Adipocyte (in vitro differentiated cells): ENCODE measurements at regions not wholly inside any gene's neighbourhood (a gene's known extent, or its start where the extent isn't known, plus 50 kb on each side); places are given as distances from the start of the nearest gene placed in this dataset.
A peak's percentile ranks its signal among the peaks of the same experiment; 100 is the strongest.

Experiments
- DNase-seq: peaks from one replicate; pipeline ENCODE4 v3.0.0-alpha.2; 2015; ENCODE audit warnings: low read depth
- H3K27me3 ChIP-seq: replicated peaks from 2 replicates; pipeline ENCODE4 v1.7.0; 2013; ENCODE audit warnings: mild to moderate bottlenecking, low read length, moderate library complexity; ENCODE audit not compliant: control insufficient read depth, insufficient read depth
- H3K36me3 ChIP-seq: 2 replicates; pipeline ENCODE4 v1.7.0; 2013; ENCODE audit warnings: low read length, mild to moderate bottlenecking, moderate library complexity; ENCODE audit not compliant: control insufficient read depth, insufficient read depth, severe bottlenecking
- H3K4me1 ChIP-seq: 2 replicates; pipeline ENCODE4 v1.7.0; 2013; ENCODE audit warnings: mild to moderate bottlenecking, low read length, moderate library complexity; ENCODE audit not compliant: control insufficient read depth, insufficient read depth
- H3K4me3 ChIP-seq: 2 replicates; pipeline ENCODE4 v1.7.0; 2013; ENCODE audit warnings: mild to moderate bottlenecking, low read length, moderate library complexity
- H3K9ac ChIP-seq: 2 replicates; pipeline ENCODE4 v1.7.0; 2013; ENCODE audit warnings: mild to moderate bottlenecking, low read length, moderate library complexity
- H3K9me3 ChIP-seq: 2 replicates; pipeline ENCODE4 v1.7.0; 2013; ENCODE audit warnings: mild to moderate bottlenecking, low read length, moderate library complexity; ENCODE audit not compliant: control insufficient read depth

DNA sequence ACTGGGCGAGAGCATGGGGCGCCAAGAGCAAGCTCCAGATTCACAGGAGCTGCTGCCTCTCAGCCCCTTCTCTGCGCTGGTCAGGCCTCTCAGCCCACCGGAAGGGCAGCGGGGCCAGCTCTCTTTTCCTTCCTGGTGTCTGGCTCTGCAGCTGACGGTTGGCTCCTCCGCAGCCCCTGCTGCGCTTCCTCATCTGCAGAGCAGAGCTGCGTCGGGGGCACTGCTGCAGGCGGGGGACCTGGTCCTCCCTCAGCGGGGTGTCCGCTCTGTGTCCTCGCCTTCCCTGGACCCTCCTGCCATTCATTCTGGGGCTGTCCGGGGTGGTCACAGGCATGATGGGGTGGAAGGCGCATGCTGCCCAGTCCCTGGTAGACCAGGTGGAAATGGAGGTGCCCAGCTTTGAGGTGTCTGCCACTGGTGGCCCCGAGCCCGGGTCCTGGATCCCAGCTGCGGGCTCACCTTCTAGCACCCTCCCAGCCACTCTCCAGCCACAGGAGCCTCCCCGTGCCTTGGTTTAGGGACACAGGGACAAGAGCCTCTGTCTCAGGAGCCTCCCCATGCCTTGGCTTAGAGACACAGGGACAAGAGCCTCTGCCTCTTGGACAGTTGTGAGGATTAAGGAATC is 84.8 kb downstream of the IRF8 start:
- H3K36me3 ChIP-seq = no peaks in the 10 kb centered on the region
- H3K4me1 ChIP-seq = peaks cover 5% of the 10 kb centered on the region
- H3K4me3 ChIP-seq = no peak overlapping the region
- no peak for DNase-seq
- no peak overlapping the region for H3K9ac ChIP-seq
- peaks cover 65% of the 10 kb centered on the region for H3K27me3 ChIP-seq
- H3K9me3 ChIP-seq = no peaks in the 10 kb centered on the region

DNA sequence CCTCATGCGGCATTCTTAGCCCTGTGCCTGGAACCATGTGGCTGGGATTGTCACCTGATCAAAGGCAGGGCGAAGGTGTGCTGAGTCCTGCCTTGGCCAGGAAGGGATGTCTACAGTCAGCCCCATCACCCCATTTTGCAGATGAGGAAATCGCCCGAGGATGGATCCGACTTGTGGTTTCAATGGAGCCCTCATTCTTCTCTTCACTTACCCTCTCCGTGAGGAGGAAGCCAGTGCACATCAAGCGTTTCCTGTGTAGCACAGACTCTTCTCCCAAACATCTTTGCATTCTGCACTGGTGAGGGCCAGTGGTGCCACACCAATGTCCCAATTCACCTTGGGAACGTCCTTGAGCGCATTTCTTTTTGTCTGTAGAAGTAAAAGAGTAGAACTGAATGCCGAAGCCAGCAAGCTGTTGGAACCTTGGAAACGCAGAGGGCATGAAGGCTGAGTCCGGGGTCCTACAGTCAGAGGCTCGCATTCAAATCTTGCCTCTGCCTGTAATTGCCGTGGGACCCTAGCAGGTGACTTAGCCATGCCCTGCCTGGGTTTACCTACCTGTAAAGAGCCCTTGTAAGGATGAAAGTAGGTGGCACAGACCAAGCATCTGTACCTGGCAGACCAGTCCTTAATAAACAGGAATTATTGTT is 85.4 kb downstream of the IRF8 start:
- H3K4me3 ChIP-seq = no peak overlapping the region
- H3K36me3 ChIP-seq = no peaks in the 10 kb centered on the region
- H3K9me3 ChIP-seq = no peaks in the 10 kb centered on the region
- H3K27me3 ChIP-seq = peaks cover 67% of the 10 kb centered on the region
- DNase-seq = no peak
- no peak overlapping the region for H3K9ac ChIP-seq
- H3K4me1 ChIP-seq = peaks cover 5% of the 10 kb centered on the region

DNA sequence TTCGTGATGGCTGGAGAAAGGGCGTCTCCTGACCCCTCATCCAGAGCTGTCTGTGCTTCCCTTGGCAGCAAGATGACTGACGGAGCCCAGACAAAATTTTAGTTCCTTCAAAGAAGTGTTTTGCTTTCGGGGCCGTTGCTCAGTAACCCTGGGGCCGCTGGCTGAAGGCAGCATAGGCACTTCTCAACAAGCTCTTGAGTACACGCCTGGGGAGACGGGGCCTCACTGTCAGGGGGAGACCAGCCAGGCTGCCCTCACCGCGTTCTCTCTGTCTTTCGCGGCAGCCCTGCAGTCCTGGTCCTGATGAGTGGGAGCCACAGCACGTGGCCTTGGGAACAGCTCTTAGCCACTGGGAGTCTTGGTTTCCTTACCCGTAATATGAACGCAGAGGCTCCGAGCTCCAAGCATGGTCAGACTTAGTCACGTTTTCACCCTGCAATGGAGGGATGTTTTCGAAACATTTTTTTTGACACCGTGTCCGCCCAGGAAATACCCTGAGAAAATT is 86.0 kb downstream of the IRF8 start:
- Histone ChIP-seq H3K9ac (no peak overlapping the region), H3K27me3 (peaks cover 68% of the 10 kb centered on the region), H3K4me1 (peaks cover 5% of the 10 kb centered on the region), H3K4me3 (no peak overlapping the region), H3K36me3 (no peaks in the 10 kb centered on the region), H3K9me3 (no peaks in the 10 kb centered on the region)
- DNase-seq = no peak

DNA sequence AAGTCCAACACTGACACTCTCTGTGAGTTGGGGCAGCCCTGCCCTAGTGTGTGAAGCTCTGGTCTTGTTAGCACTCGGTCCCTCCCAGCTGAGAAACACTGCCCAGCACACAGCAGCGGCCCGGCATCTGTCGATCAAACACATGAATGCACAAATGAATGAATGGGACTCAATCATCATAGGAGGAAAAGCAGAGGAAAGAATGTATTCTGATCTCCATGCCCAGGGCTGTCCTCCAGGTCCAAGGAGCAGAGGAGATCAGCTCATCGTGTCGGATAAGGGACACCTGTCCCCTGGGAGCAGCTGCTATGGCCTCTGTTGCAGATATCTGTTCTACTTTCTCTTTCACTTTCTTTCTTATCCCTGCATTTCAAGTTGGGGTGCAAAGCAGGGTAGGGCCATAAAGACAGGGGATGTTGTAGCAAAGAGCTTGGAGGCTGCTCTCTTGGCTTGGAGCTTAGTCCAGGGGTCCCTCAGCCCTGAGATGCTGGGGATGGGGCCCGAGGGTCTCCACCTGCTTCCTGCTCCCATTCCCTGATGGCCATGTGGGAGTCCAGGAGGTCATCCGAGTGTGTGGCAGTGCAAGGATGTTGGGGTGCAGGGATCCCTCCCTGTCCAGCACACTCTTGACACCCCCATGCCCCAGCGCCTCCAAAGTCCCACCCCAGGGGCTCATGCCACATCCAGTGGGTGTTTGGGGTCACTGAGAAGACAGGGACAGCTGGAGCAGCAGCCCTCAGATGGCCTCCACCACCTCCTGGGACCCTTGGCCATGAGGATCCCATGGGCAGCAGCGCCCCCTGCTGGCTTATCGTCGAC is 88.2 kb downstream of the IRF8 start:
- peak overlapping the region; percentile 2 for H3K4me3 ChIP-seq

DNA sequence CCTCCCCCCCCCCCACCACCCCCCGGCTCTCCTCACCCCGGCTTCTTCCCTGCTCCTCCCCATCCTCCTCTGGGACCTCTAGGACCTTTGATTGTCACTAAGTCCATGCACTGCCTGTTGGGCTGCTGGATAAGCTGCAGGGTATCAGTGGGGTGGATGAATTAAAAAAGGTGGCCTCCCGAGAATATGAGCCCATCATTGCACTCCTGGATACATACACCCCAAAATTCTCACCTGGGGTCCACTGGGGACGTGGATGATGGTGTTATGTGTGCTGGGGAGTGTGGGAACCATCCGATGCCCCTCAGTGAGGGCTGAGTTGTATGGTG is 88.8 kb downstream of the IRF8 start:
- Histone ChIP-seq H3K36me3 (no peaks in the 10 kb centered on the region), H3K9ac (no peak overlapping the region), H3K4me3 (no peak overlapping the region), H3K4me1 (peaks cover 5% of the 10 kb centered on the region), H3K27me3 (peaks cover 78% of the 10 kb centered on the region), H3K9me3 (peaks cover 4% of the 10 kb centered on the region)
- no peak for DNase-seq

More for the DNA sequence above, 88.2 kb downstream of the IRF8 start:
- Histone ChIP-seq H3K36me3 (no peaks in the 10 kb centered on the region), H3K27me3 (peaks cover 74% of the 10 kb centered on the region), H3K9me3 (peaks cover 4% of the 10 kb centered on the region), H3K4me1 (peaks cover 5% of the 10 kb centered on the region), H3K9ac (no peak overlapping the region)
- no peak for DNase-seq

DNA sequence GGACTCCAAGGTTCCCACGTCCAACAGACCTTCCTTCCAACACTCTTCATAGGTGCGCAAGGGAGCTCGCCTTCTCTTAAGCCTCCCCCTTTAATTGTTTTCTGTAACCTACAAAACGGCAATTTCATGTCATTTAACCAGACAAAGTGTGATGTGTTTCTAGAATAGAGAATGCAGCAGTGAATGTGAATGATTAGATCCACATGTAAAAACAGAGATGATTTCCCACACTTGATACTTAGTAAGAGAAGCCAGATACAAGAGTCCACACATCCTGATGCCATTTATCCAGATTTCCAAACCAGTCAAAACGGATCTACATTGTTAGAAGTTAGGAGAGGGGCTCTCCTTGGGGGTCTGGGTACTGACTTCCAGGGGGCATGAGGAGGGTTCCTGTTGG is 89.3 kb downstream of the IRF8 start:
- Histone ChIP-seq H3K4me3 (no peak overlapping the region), H3K27me3 (peaks cover 84% of the 10 kb centered on the region), H3K4me1 (peaks cover 5% of the 10 kb centered on the region), H3K9me3 (peaks cover 4% of the 10 kb centered on the region), H3K36me3 (no peaks in the 10 kb centered on the region), H3K9ac (no peak overlapping the region)
- no peak for DNase-seq

DNA sequence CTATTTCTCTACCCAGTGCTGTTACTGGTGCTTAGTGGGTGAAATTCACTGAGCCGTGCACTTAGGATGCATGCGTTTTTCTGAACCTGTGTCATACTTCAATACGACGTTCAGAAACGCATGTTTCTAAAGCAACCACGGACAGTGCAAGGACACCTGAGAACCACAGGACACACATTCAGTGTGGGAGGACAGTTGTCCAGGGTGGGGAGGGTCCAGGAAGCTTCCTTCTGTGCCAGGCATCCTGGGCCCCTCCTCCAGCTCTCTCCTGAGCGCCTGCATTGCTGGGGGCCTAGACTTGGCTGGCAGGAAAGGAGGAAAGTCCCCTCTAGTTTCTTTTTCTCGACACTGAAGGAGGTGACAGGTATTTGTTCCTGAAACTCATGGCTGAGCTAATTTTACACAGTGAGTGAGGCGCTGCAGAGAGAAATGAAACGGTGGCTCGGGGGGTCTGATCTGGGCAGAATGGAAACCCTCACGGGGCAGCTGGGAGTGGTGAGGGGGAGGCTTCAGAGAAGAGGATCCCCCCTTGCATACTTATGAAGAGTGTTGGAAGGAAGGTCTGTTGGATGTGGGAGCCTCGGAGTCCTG is 89.9 kb downstream of the IRF8 start:
- Histone ChIP-seq H3K9me3 (peaks cover 4% of the 10 kb centered on the region), H3K4me3 (no peak overlapping the region), H3K4me1 (peaks cover 5% of the 10 kb centered on the region), H3K9ac (no peak overlapping the region), H3K36me3 (no peaks in the 10 kb centered on the region), H3K27me3 (peaks cover 88% of the 10 kb centered on the region)
- DNase-seq = no peak

DNA sequence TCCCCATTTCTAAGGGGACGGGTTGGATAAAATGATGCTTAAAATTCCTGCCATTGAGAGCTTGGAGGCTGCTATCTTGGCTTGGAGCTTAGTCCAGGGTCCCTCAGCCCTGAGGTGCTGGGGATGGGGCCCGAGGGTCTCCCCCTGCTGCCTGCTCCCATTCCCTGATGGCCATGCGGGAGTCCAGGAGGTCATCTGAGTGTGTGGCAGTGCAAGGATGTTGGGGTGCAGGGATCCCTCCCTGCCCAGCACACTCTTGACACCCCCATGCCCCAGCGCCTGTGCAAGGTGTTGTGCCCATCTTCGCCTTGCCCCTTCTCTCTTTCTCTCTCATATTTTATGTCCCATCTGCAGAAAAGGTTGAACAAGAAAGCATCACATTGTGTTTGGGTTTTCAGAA is 90.4 kb downstream of the IRF8 start:
- Histone ChIP-seq H3K27me3 (peaks cover 86% of the 10 kb centered on the region), H3K9me3 (peaks cover 4% of the 10 kb centered on the region), H3K9ac (no peak overlapping the region), H3K4me1 (peaks cover 5% of the 10 kb centered on the region), H3K36me3 (no peaks in the 10 kb centered on the region), H3K4me3 (no peak overlapping the region)
- no peak for DNase-seq

DNA sequence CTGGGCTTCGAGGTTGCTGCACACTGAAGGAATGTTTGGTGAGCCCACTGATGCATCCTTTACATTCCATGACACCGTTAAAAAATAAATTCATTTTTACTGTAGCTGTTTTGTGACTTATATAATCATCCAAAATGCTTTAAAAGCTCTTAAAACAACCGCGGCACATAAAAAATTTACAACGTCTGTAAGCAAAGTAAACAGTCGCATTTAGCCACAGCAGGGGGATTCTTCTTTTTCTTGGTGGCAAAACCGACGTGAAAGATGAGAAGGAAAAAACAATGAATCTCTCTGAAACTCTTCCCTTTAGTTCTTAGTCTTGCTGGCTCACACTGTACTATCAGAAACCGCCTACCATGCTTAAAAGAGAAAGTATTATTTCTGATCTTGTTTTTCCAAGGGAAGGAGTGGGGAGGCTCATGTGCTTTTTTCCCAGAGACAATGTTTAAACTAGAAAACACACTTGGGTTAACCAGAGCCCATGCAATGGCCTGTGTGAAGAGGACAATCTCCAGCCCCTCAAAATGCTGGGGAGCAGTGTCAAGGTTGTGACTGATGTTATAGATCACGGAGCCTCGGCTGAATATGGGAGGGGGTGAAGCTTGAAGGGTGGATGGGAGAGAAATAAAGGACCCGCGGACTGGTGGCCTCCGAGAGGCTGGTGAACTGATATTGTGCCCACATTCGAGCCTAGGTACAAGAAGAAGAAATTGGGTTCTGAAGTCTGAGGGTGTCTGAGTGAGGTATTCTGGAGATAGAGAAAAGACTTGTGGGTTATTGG is 91.1 kb downstream of the IRF8 start:
- no peak overlapping the region for H3K9ac ChIP-seq
- H3K27me3 ChIP-seq = peaks cover 85% of the 10 kb centered on the region
- H3K4me3 ChIP-seq = no peak overlapping the region
- H3K4me1 ChIP-seq = peaks cover 5% of the 10 kb centered on the region
- DNase-seq = no peak
- peaks cover 4% of the 10 kb centered on the region for H3K9me3 ChIP-seq
- no peaks in the 10 kb centered on the region for H3K36me3 ChIP-seq

DNA sequence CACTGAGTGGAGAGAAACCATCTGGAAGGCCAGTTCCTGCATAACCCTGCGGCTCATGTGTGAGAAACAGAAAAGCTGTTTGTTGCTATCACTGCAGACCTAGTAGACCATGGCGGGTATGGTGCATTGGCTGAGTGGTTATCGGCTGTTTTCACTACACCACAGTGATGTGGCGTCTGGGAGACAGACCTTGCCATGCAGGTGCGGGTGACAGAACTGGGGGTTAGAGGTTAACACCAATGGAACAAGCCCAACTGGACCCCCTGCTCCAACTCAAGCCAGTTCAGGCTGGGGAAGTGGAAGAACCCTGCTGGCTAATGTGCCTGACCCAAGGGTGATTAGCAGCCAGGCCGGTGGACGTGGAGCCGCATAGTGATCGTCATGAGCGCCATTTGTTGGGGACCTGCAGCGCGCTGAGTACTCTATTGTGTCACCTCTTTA is 91.9 kb downstream of the IRF8 start:
- Histone ChIP-seq H3K9ac (no peak overlapping the region), H3K4me1 (peaks cover 5% of the 10 kb centered on the region), H3K27me3 (peaks cover 83% of the 10 kb centered on the region), H3K9me3 (peaks cover 4% of the 10 kb centered on the region), H3K4me3 (no peak overlapping the region), H3K36me3 (no peaks in the 10 kb centered on the region)
- no peak for DNase-seq
